Left cardiac atrium (tissue), 4 donors: ENCODE measurements at regions not wholly inside any gene's neighbourhood (a gene's known extent, or its start where the extent isn't known, plus 50 kb on each side); places are given as distances from the start of the nearest gene placed in this dataset.
"Not testable (repeated sequence)": the region's sequence is repeated elsewhere in the genome, so short reads cannot be mapped to it uniquely, and the experiment has no call there.

ENCODE experiments used
- ATAC-seq, 2 donors: fragments of 200-7000 bp; cut with Tn5 transposase; one replicate each; pipeline ENCODE4 v1.9.1; 2020; ENCODE audit warnings: mild to moderate bottlenecking in 2 of 2, moderate library complexity in 2 of 2
- DNase-seq: peaks from one replicate; pipeline ENCODE4 v3.0.0-alpha.2; 2020
- intact Hi-C, 2 donors: fragments of 100-400 bp; cut with DNase I; formaldehyde crosslinking; loops; one replicate each; pipeline versions ENCODE4 v1.14.1 to v1.15.1; 2022 to 2023
- donor health status: DM: no; HTN: yes; CAD: no.
- donor health status: DM: no; HTN: yes; CAD: no; lungs with severe emphysema.
- donor health status: DM: yes; HTN: yes; CAD: no.
- donor health status: Dilated cardiomyopathy.

DNA sequence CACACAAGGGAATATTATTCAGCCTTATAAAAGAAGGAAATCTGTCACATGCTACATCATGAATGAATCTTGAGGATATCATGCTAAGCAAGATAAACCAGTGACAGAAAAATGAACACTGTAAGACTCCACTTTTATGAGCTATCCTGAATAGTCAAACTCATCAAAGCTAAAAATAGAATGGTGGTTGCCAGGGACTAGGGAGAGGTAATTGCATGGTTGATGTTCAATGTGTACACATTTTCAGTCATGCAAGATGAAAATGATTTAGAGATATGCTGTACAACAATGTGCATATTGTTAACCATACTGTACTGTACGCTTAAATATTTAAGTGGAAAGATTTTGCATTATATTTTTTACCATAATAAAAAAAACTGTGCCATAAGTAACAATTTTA, 1349.1 kb downstream of the XPNPEP1 start:
- ATAC-seq (no peak), DNase-seq (no peak)
- intact Hi-C loops = no loop called here

DNA sequence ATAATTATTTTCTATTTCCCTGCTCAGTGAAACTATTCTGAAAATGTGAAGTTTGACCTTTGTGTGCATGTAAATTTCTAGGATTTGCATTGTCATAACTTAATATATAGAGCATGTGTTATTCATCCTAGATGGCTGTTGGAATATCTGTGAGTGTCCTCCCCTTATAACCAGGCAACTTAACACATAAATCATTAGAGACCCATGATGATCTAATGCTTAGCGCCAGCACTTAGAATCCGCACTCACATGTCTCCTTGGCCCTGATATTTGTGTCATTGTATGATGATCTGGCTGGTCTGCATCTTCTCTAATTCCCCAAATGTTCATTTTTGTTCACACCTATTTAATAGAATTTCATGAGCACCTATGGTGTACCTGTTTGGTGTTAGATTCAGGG, 1354.5 kb downstream of the XPNPEP1 start:
- ATAC-seq = no peak
- intact Hi-C loops = no loop called here

DNA sequence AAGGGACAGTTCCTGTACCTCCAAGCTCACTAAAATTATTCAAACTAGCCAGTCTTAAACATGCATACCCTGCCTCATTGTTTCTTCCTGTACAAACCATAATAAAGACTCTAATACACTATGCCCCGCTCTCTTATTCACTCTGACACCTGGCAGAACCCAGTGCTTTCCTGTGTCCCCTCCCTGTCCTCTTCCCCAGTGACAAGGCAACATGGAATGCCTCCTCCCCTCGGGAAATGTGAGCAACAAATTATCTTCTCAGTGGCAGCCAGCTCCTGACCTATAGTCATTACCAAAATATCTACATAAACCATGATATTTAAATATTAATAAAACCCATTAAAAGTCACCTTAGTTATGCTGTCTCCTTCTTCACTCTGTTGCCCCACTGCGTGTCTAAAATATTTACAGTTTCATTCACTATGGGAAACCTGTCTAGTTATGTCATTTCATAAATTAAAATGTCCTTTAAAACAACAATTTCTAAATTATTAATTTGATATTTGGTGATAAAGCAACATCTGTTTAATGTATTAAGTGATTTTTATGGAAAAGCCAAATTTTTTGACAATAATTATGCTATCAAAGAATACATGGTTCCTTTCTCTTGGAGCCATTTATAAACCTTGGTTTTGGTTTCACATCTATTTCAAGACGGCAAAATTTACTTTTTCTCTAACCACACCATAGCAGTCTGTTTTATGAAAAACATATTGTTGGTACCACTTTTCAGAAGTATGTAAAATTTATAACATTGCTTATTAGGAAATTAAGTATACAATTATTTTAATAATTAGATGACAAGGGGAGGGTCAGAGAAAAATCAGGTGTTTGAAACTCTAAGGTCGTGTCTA, 1355.2 kb downstream of the XPNPEP1 start:
- intact Hi-C loops = no loop called here
- DNase-seq = no peak
- no peak for ATAC-seq

More for the DNA sequence above, 1354.5 kb downstream of the XPNPEP1 start:
- no peak for DNase-seq

DNA sequence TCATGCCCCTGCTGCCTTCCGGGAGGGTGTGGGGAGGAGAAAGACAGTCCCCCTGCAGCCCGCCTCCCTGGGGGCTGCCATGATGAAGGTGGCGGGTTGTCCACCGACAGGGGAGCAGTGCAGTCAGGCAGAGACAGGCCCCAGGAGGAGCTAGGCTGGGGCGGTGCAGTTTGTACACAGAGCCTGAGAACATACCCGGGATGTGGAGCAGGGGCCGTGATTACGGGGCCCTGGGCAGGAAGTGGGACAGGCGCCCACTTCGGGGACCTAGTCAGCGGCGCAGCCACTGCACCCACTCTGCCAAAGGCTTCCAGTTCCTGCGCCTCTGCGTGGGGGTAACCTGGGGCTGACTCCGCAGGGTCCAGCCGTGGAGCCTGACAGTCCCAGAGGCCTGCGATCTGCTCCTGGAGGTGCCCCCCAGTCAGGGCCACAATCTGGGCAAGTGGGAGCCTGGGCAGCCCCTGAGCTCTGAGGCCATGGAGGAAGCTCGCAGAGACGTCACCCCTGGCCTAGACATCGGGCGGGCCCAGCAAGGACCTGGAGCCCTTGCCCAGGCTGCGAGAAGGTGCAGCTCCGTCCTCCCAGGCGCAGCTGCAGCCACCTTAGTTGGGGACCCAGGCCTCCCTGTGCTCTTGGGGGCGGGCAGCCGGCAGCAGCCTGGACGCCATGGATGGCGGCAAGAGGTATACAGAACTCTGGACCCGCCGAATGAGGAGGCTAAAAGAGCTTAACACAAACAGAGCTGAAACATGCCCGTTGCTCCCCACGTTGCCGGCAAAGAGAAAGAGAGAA, 1356.8 kb downstream of the XPNPEP1 start:
- intact Hi-C loops = no loop called here
- DNase-seq = no peak
- ATAC-seq = no peak

DNA sequence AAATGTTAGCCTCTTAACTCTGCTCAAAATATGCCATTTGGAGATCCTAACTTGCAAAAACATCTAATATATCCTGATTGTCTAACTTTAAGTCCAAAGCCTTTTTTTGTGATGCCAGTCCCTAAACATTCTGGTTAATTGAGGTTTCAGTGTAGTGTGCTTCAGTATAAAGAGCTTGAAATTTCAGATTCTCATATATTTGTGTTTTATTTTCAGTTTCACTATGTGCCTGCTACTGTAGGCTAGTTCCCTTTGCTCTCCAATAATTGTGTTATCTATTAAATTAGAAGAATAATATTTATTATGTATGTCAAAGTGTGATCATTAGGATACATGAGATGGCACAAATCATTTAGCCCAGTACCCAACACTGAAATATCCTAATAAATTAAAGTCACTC, 1361.2 kb downstream of the XPNPEP1 start:
- DNase-seq = no peak
- intact Hi-C loops = no loop called here

DNA sequence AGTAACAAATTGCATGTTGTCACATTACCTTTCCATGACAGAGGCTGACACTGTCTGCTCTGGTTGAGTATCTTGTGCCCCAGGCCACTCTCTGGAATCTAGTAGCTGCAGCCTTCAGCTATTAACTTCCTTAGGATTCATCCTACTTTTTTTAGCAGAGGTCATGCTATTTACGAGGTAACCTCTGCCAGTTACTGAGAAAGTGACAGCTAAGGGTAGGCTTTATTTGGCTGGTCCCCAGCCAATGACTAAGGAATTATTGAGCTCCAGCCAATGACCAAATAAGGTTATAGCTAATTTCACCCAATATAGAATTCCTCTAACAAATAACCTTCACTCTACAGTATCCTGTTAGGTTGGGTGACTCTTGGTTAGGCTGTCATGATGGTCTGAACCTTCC, 1361.7 kb downstream of the XPNPEP1 start:
- DNase-seq (no peak), ATAC-seq (no peak)
- intact Hi-C loops = no loop called here

More for the DNA sequence above, 1361.2 kb downstream of the XPNPEP1 start:
- ATAC-seq = no peak

DNA sequence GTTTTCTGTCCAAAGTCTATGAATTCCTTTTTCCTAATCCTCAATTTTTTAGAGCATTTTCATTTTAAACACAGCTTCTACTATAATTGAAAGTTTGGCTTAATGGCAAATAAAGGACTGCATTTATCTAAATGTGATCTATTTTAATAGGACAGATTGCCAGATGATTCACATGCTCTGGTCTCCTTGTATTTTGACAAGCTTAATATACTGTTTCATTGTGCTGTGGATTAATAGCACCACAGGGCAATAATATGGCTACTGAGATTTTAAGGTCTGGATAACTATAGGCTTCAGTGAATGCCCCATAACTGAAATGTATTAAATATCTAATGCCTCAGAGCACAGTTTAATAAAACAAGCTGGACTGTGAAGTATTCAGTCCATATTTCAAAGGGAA, 1362.8 kb downstream of the XPNPEP1 start:
- no peak for ATAC-seq
- DNase-seq = no peak
- intact Hi-C loops = no loop called here

DNA sequence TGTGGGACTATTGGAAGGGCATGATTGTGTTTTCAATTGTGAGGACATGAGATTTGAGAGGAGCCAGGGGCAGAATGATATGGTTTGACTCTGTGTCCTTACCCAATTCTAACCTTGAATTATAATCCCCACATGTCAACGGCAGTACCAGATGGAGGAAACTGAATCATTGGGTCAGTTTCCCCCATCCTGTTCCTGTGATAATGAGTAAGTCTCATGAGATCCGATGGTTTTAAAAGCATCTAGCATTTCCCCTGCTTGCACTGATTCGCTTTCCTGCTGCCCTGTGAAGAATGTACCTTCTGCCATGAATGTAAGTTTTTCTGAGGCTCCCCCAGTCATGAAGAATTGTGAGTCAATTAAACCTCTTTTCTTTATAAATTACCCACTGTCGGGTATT, 1367.1 kb downstream of the XPNPEP1 start:
- ATAC-seq (no peak), DNase-seq (no peak)
- intact Hi-C loops = no loop called here

DNA sequence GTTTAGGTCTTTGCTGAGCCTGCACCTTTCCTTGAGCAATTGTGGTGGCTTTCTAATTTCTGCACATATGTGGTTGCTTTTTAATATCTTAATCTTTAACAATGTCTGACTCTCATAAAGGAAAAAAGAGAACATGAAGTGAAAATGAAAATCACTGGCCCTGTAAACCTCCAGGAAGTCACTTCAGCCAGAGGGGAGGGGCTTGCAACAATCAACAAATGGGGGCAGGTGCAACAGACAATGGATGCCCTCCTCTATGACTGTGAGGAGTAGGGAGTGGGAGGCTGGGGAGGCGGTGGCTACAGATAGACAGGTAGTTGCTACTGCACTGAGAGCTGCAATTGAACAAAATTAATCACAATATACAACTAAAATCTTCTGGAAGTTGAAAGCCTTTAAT, 1377.4 kb downstream of the XPNPEP1 start:
- intact Hi-C loops = loop anchor here in 1 of 2 donors (10.0 kb wide), 1 partner anchor 1841 kb away; no protein-coding TSS in a partner anchor
- DNase-seq = no peak
- no peak for ATAC-seq

DNA sequence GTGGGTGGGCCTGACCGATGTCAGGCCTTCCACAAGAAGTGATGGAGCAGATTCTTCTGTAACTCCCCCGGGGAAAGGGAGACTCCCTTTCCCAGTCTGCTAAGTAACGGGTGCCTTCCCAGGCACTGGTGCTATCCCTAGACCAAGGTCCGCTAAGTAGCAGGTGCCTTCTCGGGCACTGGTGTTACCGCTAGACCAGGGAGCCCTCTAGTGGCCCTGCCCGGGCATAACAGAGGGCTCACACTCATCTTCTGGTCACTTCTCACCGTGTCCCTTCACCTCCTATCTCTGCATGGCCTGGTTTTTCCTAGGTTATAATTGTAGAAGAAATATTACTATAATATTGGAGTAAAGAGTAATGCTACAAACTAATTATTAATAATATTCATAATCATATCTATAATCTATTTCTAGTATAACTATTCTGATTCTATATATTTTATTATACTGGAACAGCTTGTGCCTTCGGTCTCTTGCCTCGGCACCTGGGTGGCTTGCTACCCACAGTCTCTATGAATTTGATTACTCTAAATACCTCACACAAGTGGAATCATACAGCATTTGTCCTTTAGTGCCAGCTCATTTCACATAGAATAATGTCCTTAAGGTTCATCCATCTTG, 1378.7 kb downstream of the XPNPEP1 start:
- intact Hi-C loops = loop anchor here in 1 of 2 donors (10.0 kb wide), 1 partner anchor 1840 kb away; no protein-coding TSS in a partner anchor
- ATAC-seq = peak in 1 of 2 donors; percentile 61
- DNase-seq = peak; percentile 57

DNA sequence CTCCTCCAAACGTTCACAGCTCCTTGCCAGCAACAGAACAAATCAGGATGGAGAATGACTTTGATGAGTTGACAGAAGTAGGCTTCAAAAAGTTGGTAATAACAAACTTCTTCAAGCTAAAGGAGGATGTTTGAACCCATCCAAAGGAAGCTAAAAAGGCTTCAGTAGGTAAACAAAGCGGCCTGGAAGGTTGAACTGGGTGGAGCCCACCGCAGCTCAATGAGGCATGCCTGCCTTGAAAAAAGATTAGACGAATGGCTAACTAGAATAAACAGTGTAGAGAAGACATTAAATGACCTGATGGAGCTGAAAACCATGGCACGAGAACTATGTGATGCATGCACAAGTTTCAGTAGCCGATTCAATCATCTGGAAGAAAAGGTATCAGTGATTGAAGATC, 1369.0 kb upstream of the SORCS1 start:
- DNase-seq, intact Hi-C loops, ATAC-seq: not testable (repeated sequence)

DNA sequence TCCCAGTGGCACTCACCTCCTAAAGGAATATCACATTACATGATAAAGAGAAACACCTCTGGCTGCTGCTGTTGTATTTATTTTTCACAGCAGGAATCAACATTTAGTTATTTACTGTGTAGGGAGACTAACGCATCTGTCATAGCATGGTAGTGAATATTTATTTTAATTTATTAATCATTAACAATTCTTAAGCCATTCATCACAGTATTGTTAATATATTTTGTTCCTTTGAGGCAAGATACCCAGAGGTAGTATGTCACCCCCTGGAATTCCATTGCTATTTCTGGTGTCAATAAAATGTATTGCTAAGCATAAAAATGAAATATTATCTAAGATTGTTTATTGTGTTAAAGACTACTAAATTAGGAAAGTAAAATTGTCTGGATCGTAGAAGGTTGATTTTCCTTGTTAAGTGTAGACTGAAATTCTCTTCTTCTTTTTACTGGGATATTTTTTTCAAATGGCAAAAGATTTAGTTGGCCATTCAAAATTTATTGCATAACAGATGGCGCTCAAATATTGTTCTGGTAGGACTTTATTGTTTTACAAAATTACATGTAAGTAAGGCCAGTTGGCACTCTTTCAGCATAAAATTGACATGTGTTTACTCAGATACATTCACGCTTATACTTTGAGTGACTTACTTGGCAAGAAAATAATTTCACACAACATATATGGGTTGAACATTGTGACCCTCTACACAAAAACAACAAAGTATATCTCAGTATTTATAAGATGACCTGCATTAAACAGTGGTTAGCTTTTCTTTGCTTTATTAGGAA, 1358.7 kb upstream of the SORCS1 start:
- DNase-seq = no peak
- intact Hi-C loops = no loop called here
- ATAC-seq = no peak

DNA sequence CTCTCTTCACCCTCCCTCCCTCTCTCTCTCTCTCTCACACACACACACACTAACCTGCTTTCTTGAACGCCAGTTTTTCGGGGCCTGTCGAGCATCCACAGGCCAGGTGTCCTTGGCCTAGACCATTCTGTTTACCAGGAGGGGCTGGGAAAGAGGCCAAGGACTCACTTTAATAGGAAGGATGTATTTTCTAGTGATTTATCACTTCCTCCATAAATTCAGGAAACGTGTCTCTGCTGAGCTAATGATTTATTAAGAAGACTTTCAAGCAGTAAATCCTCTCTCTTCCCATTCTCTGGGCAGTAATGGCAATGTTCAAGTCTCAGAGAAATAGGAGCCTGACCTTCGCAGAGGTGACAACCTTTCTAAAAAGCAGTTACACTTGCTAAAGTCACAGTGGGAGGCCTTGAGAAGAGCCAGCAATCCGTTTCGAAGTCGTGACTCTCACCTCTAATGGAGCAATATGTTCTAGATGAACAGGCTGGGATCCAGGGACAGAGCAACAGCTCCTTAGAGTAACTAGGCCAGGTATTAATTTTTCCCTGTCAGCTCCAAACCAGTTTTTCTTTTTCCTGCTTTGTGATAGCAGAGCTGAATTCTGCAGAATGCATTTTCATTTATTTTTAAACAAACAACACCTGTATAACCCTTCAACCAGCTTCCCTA, 1357.5 kb upstream of the SORCS1 start:
- intact Hi-C loops = no loop called here
- DNase-seq = no peak
- no peak for ATAC-seq

DNA sequence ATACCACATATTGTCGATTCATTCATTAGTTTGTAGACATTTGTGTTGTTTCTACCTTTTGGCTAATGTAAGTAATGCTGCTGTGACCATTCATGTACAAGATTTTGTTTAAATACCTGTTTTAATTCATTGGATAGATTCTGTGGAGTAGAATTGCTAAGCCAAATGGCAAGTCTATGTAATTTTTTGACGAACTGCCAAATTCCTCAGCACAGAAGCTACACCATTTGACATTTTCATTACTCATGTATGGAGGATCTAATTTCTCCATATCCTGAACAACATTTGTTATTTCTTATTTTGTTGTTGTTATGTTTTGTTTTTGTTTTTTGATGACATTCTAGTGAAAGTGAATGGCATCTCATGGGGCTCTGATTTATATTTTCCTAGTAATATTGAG, 1351.3 kb upstream of the SORCS1 start:
- DNase-seq (no peak), ATAC-seq (no peak)
- intact Hi-C loops = no loop called here

DNA sequence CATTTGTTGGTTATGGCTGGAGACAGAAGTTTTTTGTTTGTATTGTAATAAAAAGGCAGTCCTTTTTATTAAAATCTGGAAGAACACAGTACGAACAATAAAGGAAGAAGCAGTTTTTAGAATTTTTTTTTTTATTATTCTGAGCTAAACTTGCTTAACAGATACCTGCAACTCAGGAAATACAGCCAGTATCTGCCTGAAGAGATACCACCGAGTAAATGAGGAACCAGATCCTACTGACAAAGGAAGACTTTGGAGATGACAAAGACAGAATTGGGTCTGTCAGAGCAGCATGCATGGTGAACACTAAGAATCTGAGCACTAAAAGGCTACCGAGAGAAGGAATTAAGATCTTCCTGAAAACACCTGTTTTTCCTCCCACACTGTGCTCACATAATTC, 1335.9 kb upstream of the SORCS1 start:
- DNase-seq (no peak), ATAC-seq (no peak)
- intact Hi-C loops = no loop called here

DNA sequence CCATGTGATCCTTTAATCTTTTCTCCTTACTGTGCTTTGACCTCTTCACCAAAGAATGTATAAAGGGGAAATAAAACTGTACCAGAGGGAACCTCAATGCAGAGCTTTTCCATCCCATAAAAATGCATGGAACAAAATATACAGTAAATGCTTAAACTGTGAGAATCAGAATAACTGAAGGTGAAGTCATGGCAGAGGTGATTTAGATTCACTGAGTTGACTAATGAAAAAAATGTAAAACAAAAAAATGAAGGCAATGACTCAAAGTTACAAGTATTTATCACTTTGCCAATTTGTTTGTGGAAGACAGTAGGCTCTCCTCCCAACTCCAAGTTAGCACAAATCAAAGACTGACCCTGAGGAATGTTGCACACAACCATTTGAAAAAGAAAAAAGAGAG, 1331.6 kb upstream of the SORCS1 start:
- ATAC-seq (no peak), DNase-seq (no peak)
- intact Hi-C loops = no loop called here

DNA sequence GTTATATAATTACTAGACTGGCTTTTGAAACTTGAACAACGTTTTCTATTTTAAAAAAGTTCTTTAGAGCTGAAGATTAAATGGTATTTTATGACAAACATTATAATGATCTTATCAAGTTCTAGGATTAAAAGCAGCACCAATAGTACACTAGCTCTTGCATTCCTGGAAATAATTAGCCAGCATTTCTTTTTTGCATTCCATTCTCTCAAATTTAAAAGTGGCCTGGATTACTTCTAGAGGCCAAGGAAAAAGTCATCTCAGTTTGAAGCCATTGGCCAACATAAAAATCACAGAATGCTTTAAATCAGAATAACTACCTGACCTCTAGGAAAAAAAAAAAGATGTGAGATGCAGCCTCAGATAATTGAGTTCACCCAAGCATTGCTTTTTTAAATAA, 1326.4 kb upstream of the SORCS1 start:
- intact Hi-C loops = no loop called here
- ATAC-seq (no peak), DNase-seq (no peak)

DNA sequence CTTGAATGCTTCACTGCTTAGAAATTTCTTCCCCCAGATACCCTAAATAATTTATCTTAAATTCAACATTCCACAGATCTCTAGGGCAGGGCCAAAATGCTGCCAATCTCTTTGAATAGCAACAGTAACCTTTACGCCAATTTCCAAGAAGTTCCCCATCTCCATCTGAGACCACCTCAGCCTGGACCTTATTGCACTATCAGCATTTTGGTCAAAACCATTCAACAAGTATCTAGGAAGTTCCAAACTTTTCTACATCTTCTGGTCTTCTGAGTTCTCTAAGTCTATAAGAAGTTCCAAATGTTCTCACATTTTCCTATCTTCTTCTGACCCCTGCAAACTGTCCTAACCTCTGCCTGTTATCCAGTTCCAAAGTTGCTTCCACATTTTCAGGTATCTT, 1306.9 kb upstream of the SORCS1 start:
- intact Hi-C loops = no loop called here
- ATAC-seq = no peak
- DNase-seq = no peak

DNA sequence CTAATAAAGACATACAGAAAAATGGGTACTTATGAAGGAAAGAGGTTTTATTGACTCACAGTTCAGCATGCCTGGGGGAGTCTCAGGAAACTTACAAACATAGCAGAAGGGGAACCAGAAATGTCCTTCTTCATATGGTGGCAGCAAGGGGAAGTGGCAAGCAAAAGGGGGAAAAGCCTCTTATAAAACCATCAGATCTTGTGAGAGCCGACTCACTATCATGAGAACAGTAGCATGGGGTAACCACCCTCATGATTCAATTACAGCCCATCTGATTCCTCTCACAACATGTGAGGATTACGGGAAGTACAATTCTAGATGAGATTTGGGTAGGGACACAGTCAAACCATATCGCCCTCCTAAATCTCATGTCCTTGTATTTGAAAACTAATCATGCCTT, 1305.4 kb upstream of the SORCS1 start:
- ATAC-seq (no peak), DNase-seq (no peak)
- intact Hi-C loops = no loop called here
